ENCODE measurements at regions not wholly inside any gene's neighbourhood (a gene's known extent, or its start where the extent isn't known, plus 50 kb on each side); places are given as distances from the start of the nearest gene placed in this dataset.
A peak's percentile ranks its signal among the peaks of the same experiment; 100 is the strongest.
"Not testable (repeated sequence)": the region's sequence is repeated elsewhere in the genome, so short reads cannot be mapped to it uniquely, and the experiment has no call there.

DNA sequence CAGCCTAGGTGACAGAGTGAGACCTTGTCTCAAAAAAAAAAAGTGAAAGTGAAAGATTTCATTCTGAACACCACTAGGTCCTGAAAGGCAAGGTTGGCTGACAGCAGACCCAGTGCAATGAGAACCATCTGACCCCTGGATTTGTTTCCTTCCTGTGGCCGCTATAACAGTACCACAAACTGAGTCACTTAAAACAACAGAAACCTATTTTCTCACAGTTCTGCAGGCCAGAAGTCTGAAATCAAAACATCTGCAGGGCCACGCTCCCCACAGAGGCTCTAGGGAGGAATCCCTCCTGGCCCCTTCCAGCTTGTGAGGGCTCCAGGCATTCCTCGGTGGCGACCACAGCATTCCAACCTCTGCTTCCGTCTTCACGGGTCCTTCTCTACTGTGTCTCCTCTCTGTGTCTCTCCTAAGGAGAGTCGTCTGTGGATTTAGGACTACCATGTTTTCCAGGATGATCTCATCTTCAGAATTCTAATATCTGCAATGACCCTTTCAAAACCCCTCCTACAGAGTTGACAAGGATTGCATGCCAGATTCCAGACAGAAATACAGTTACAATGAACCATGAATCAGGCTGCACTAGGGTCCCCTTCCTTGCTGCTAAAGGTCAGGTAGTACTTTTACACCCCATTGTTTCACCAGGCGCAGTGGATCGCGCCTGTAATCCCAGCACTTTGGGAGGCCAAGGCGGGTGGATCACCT lies 78.0 kb upstream of the ADGRL1 start:
- not testable (repeated sequence) for H3K27ac ChIP-seq (ENCODE audit: low read length); H3K36me3 ChIP-seq (ENCODE audit: control insufficient read depth, low read depth, low read length); H3K4me3 ChIP-seq (ENCODE audit: low read length); H3K4me1 ChIP-seq (ENCODE audit: control insufficient read depth, low read depth, low read length); H3K9me3 ChIP-seq (ENCODE audit: control insufficient read depth, low read depth, low read length); H3K27me3 ChIP-seq (ENCODE audit: control insufficient read depth, insufficient read depth, low read length); H3K9ac ChIP-seq (ENCODE audit: low read length)

DNA sequence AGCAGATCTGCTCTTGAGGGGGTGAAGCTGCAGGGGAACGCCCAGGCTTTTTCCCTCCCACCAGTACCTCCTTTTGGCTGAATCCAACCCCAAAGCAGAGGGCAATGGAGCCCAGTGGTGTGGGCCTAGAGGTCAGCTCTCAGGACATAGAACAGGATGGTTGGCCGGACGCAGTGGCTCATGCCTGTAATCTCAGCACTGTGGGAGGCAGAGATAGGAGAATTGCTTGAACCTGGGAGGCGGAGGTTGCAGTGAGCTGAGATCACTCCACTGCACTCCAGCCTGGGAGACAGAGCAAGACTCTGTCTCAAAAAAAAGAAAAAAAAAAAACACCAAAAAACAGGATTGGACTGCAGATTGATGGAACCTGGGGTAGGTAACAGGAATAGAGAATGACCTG lies 73.3 kb upstream of the ADGRL1 start:
- H3K9me3 ChIP-seq (ENCODE audit: control insufficient read depth, low read depth, low read length); H3K4me3 ChIP-seq (ENCODE audit: low read length); H3K4me1 ChIP-seq (ENCODE audit: control insufficient read depth, low read depth, low read length); H3K36me3 ChIP-seq (ENCODE audit: control insufficient read depth, low read depth, low read length); H3K27me3 ChIP-seq (ENCODE audit: control insufficient read depth, insufficient read depth, low read length); H3K27ac ChIP-seq (ENCODE audit: low read length); H3K9ac ChIP-seq (ENCODE audit: low read length): not testable (repeated sequence)

- Histone ChIP-seq H3K9ac (ENCODE audit: low read length) (no peak overlapping the region), H3K36me3 (ENCODE audit: control insufficient read depth, low read depth, low read length) (no peaks in the 10 kb centered on the region), H3K27ac (ENCODE audit: low read length) (no peak overlapping the region), H3K27me3 (ENCODE audit: control insufficient read depth, insufficient read depth, low read length) (no peaks in the 10 kb centered on the region), H3K4me1 (ENCODE audit: control insufficient read depth, low read depth, low read length) (no peaks in the 10 kb centered on the region), H3K4me3 (ENCODE audit: low read length) (no peak overlapping the region), H3K9me3 (ENCODE audit: control insufficient read depth, low read depth, low read length) (no peaks in the 10 kb centered on the region)
Observed at GRCh38 chr19:14277608-14278007, 71.6 kb upstream of the ADGRL1 start.

GRCh38 chr19:14275823-14276222 lies 69.9 kb upstream of the ADGRL1 start:
- not testable (repeated sequence) for H3K4me1 ChIP-seq (ENCODE audit: control insufficient read depth, low read depth, low read length); H3K9me3 ChIP-seq (ENCODE audit: control insufficient read depth, low read depth, low read length); H3K27me3 ChIP-seq (ENCODE audit: control insufficient read depth, insufficient read depth, low read length); H3K4me3 ChIP-seq (ENCODE audit: low read length); H3K27ac ChIP-seq (ENCODE audit: low read length); H3K36me3 ChIP-seq (ENCODE audit: control insufficient read depth, low read depth, low read length); H3K9ac ChIP-seq (ENCODE audit: low read length)

- H3K9me3 ChIP-seq (ENCODE audit: control insufficient read depth, low read depth, low read length), result no peaks in the 10 kb centered on the region
- no peaks in the 10 kb centered on the region for H3K4me1 ChIP-seq (ENCODE audit: control insufficient read depth, low read depth, low read length)
- H3K9ac ChIP-seq (ENCODE audit: low read length), result no peak overlapping the region
- H3K4me3 ChIP-seq (ENCODE audit: low read length), result no peak overlapping the region
- H3K36me3 ChIP-seq (ENCODE audit: control insufficient read depth, low read depth, low read length), result no peaks in the 10 kb centered on the region
- no peak overlapping the region for H3K27ac ChIP-seq (ENCODE audit: low read length)
- H3K27me3 ChIP-seq (ENCODE audit: control insufficient read depth, insufficient read depth, low read length), result no peaks in the 10 kb centered on the region
Observed at GRCh38 chr19:14272623-14273022, 66.7 kb upstream of the ADGRL1 start.

- Histone ChIP-seq H3K4me1 (ENCODE audit: control insufficient read depth, low read depth, low read length) (no peaks in the 10 kb centered on the region), H3K9ac (ENCODE audit: low read length) (no peak overlapping the region), H3K27me3 (ENCODE audit: control insufficient read depth, insufficient read depth, low read length) (no peaks in the 10 kb centered on the region), H3K4me3 (ENCODE audit: low read length) (no peak overlapping the region), H3K9me3 (ENCODE audit: control insufficient read depth, low read depth, low read length) (no peaks in the 10 kb centered on the region), H3K27ac (ENCODE audit: low read length) (no peak overlapping the region), H3K36me3 (ENCODE audit: control insufficient read depth, low read depth, low read length) (no peaks in the 10 kb centered on the region)
Observed at GRCh38 chr19:14271840-14272239, 65.9 kb upstream of the ADGRL1 start.

GRCh38 chr19:14270557-14270956 lies 64.6 kb upstream of the ADGRL1 start:
- H3K9me3 ChIP-seq (ENCODE audit: control insufficient read depth, low read depth, low read length); H3K4me1 ChIP-seq (ENCODE audit: control insufficient read depth, low read depth, low read length); H3K9ac ChIP-seq (ENCODE audit: low read length); H3K36me3 ChIP-seq (ENCODE audit: control insufficient read depth, low read depth, low read length); H3K4me3 ChIP-seq (ENCODE audit: low read length); H3K27me3 ChIP-seq (ENCODE audit: control insufficient read depth, insufficient read depth, low read length); H3K27ac ChIP-seq (ENCODE audit: low read length): not testable (repeated sequence)

- H3K9ac ChIP-seq (ENCODE audit: low read length), result no peak overlapping the region
- H3K4me1 ChIP-seq (ENCODE audit: control insufficient read depth, low read depth, low read length), result peaks cover 7% of the 10 kb centered on the region
- no peak overlapping the region for H3K4me3 ChIP-seq (ENCODE audit: low read length)
- peaks cover 6% of the 10 kb centered on the region for H3K27me3 ChIP-seq (ENCODE audit: control insufficient read depth, insufficient read depth, low read length)
- H3K27ac ChIP-seq (ENCODE audit: low read length), result no peak overlapping the region
- no peaks in the 10 kb centered on the region for H3K36me3 ChIP-seq (ENCODE audit: control insufficient read depth, low read depth, low read length)
- no peaks in the 10 kb centered on the region for H3K9me3 ChIP-seq (ENCODE audit: control insufficient read depth, low read depth, low read length)
Observed at GRCh38 chr19:14267224-14267741, 61.3 kb upstream of the ADGRL1 start.

DNA sequence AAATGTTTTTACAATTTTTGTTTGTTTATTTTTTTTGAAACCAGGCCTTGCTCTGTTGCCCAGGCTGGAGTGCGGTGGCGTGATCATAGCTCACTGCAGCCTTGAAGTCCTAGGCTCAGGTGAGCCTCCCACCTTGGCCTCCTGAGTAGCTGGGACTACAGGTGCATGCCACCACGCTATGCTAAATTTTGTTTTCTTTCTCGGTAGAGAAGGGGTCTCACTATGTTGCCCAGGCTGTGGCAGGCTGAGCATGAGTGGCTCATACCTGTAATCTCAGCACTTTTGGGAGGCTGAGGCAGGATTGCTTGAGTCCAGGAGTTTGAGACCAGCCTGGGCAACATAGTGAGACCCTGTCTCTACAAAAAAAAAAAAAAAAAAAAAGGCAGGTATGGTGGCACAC lies 60.2 kb upstream of the ADGRL1 start:
- H3K9ac ChIP-seq (ENCODE audit: low read length); H3K9me3 ChIP-seq (ENCODE audit: control insufficient read depth, low read depth, low read length): not testable (repeated sequence)
- H3K4me3 ChIP-seq (ENCODE audit: low read length), result peak overlapping the region; percentile 60

GRCh38 chr19:14265290-14266036 lies 59.5 kb upstream of the ADGRL1 start:
- peak overlapping the region; percentile 9 for H3K9ac ChIP-seq (ENCODE audit: low read length)
- no peak overlapping the region for H3K27ac ChIP-seq (ENCODE audit: low read length)
- H3K4me3 ChIP-seq (ENCODE audit: low read length), result peak overlapping the region; percentile 60
- H3K27me3 ChIP-seq (ENCODE audit: control insufficient read depth, insufficient read depth, low read length), result peaks cover 6% of the 10 kb centered on the region
- H3K9me3 ChIP-seq (ENCODE audit: control insufficient read depth, low read depth, low read length), result no peaks in the 10 kb centered on the region
- H3K4me1 ChIP-seq (ENCODE audit: control insufficient read depth, low read depth, low read length), result peaks cover 7% of the 10 kb centered on the region
- no peaks in the 10 kb centered on the region for H3K36me3 ChIP-seq (ENCODE audit: control insufficient read depth, low read depth, low read length)

More for the DNA sequence above, 60.2 kb upstream of the ADGRL1 start:
- not testable (repeated sequence) for H3K27ac ChIP-seq (ENCODE audit: low read length); H3K4me1 ChIP-seq (ENCODE audit: control insufficient read depth, low read depth, low read length); H3K27me3 ChIP-seq (ENCODE audit: control insufficient read depth, insufficient read depth, low read length); H3K36me3 ChIP-seq (ENCODE audit: control insufficient read depth, low read depth, low read length)

GRCh38 chr19:14255902-14256649 lies 50.1 kb upstream of the ADGRL1 start:
- not testable (repeated sequence) for H3K27me3 ChIP-seq (ENCODE audit: control insufficient read depth, insufficient read depth, low read length); H3K4me3 ChIP-seq (ENCODE audit: low read length); H3K36me3 ChIP-seq (ENCODE audit: control insufficient read depth, low read depth, low read length); H3K27ac ChIP-seq (ENCODE audit: low read length); H3K4me1 ChIP-seq (ENCODE audit: control insufficient read depth, low read depth, low read length); H3K9ac ChIP-seq (ENCODE audit: low read length); H3K9me3 ChIP-seq (ENCODE audit: control insufficient read depth, low read depth, low read length)
